ENCODE measurements at regions not wholly inside any gene's neighbourhood (a gene's known extent, or its start where the extent isn't known, plus 50 kb on each side); places are given as distances from the start of the nearest gene placed in this dataset.

- TF ChIP-seq YY1 (IDR thresholded peaks at IDR 0.05), result no peak
- TF ChIP-seq JUND (IDR thresholded peaks at IDR 0.05), result no peak
- no peak for TF ChIP-seq FOXA2 (IDR thresholded peaks at IDR 0.05)
- TF ChIP-seq TAF1 (conservative IDR thresholded peaks at IDR 0.05), result no peak
- no peak for TF ChIP-seq SP1 (IDR thresholded peaks at IDR 0.05)
- TF ChIP-seq HNF4G (IDR thresholded peaks at IDR 0.05), result no peak
- TF ChIP-seq, protein P1, sequence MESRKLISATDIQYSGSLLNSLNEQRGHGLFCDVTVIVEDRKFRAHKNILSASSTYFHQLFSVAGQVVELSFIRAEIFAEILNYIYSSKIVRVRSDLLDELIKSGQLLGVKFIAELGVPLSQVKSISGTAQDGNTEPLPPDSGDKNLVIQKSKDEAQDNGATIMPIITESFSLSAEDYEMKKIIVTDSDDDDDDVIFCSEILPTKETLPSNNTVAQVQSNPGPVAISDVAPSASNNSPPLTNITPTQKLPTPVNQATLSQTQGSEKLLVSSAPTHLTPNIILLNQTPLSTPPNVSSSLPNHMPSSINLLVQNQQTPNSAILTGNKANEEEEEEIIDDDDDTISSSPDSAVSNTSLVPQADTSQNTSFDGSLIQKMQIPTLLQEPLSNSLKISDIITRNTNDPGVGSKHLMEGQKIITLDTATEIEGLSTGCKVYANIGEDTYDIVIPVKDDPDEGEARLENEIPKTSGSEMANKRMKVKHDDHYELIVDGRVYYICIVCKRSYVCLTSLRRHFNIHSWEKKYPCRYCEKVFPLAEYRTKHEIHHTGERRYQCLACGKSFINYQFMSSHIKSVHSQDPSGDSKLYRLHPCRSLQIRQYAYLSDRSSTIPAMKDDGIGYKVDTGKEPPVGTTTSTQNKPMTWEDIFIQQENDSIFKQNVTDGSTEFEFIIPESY (IDR thresholded peaks at IDR 0.05), result no peak
- no peak for TF ChIP-seq RAD21 (IDR thresholded peaks at IDR 0.05)
- TF ChIP-seq, protein P2, sequence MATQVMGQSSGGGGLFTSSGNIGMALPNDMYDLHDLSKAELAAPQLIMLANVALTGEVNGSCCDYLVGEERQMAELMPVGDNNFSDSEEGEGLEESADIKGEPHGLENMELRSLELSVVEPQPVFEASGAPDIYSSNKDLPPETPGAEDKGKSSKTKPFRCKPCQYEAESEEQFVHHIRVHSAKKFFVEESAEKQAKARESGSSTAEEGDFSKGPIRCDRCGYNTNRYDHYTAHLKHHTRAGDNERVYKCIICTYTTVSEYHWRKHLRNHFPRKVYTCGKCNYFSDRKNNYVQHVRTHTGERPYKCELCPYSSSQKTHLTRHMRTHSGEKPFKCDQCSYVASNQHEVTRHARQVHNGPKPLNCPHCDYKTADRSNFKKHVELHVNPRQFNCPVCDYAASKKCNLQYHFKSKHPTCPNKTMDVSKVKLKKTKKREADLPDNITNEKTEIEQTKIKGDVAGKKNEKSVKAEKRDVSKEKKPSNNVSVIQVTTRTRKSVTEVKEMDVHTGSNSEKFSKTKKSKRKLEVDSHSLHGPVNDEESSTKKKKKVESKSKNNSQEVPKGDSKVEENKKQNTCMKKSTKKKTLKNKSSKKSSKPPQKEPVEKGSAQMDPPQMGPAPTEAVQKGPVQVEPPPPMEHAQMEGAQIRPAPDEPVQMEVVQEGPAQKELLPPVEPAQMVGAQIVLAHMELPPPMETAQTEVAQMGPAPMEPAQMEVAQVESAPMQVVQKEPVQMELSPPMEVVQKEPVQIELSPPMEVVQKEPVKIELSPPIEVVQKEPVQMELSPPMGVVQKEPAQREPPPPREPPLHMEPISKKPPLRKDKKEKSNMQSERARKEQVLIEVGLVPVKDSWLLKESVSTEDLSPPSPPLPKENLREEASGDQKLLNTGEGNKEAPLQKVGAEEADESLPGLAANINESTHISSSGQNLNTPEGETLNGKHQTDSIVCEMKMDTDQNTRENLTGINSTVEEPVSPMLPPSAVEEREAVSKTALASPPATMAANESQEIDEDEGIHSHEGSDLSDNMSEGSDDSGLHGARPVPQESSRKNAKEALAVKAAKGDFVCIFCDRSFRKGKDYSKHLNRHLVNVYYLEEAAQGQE (IDR thresholded peaks at IDR 0.05), result no peak
- TF ChIP-seq, protein P3, sequence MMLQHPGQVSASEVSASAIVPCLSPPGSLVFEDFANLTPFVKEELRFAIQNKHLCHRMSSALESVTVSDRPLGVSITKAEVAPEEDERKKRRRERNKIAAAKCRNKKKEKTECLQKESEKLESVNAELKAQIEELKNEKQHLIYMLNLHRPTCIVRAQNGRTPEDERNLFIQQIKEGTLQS (IDR thresholded peaks at IDR 0.05), result no peak
- TF ChIP-seq HNF4A (conservative IDR thresholded peaks at IDR 0.05), result no peak
- TF ChIP-seq FOXA1 (IDR thresholded peaks at IDR 0.05), result no peak
- no peak for TF ChIP-seq CTCF (IDR thresholded peaks at IDR 0.05; ENCODE audit: low read depth, low read length, missing input control)
- TF ChIP-seq NR2F2 (IDR thresholded peaks at IDR 0.05), result no peak
- peaks cover 0 to 8% (median 1%) of the 10 kb centered on the region in 4 donors for H3K27me3 ChIP-seq (ENCODE audit: control insufficient read depth in 4 of 4, insufficient read depth in 4 of 4, low read length in 3 of 4)
- 87% methylated on average over 15 of the region's 15 CpGs for WGBS
- DNase-seq (ENCODE audit: low spot score), result no peak
- H3K36me3 ChIP-seq (ENCODE audit: control insufficient read depth in 4 of 4, insufficient read depth in 3 of 4, low read depth in 1 of 4, low read length in 3 of 4), result no peaks in the 10 kb centered on the region
- H3K9ac ChIP-seq (ENCODE audit: low read depth in 1 of 2, low read length in 2 of 2), result no peak overlapping the region
- no peak overlapping the region for H3K4me3 ChIP-seq (ENCODE audit: low read depth in 1 of 3, low read length in 3 of 3)
- H3K4me1 ChIP-seq (ENCODE audit: control insufficient read depth in 4 of 4, insufficient read depth in 4 of 4, low read length in 3 of 4), result no peaks in the 10 kb centered on the region
- H3K9me3 ChIP-seq (ENCODE audit: control insufficient read depth in 4 of 4, low read length in 3 of 4), result peaks cover 0 to 2% (median 0%) of the 10 kb centered on the region in 4 donors
- no peak overlapping the region for H3K27ac ChIP-seq (ENCODE audit: low read depth in 1 of 2, low read length in 2 of 2)
Measured at GRCh38 chr14:22492622-22493542, 96.1 kb downstream of the DAD1 start.

All from liver (tissue), 8 donors.